ENCODE measurements at regions not wholly inside any gene's neighbourhood (a gene's known extent, or its start where the extent isn't known, plus 50 kb on each side); places are given as distances from the start of the nearest gene placed in this dataset.

GRCh38 chr22:47281126-47282106 lies 519.0 kb downstream of the TBC1D22A start:
- no peak overlapping the region for H3K4me3 ChIP-seq (ENCODE audit: low read depth, low read length)
- no peak for TF ChIP-seq CTCF (IDR thresholded peaks at IDR 0.05; ENCODE audit: borderline replicate concordance, insufficient read depth, low read depth, low read length)

GRCh38 chr22:47280301-47280700 lies 517.9 kb downstream of the TBC1D22A start:
- no peak for TF ChIP-seq CTCF (IDR thresholded peaks at IDR 0.05; ENCODE audit: borderline replicate concordance, insufficient read depth, low read depth, low read length)
- H3K4me3 ChIP-seq (ENCODE audit: low read depth, low read length): no peak overlapping the region

- no peak for TF ChIP-seq CTCF (IDR thresholded peaks at IDR 0.05; ENCODE audit: borderline replicate concordance, insufficient read depth, low read depth, low read length)
- H3K4me3 ChIP-seq (ENCODE audit: low read depth, low read length): no peak overlapping the region
These were observed 517.3 kb downstream of the TBC1D22A start for GRCh38 chr22:47279746-47280145.

- no peak overlapping the region for H3K4me3 ChIP-seq (ENCODE audit: low read depth, low read length)
- TF ChIP-seq CTCF (IDR thresholded peaks at IDR 0.05; ENCODE audit: borderline replicate concordance, insufficient read depth, low read depth, low read length): no peak
These were observed 516.9 kb downstream of the TBC1D22A start for GRCh38 chr22:47279337-47279736.

GRCh38 chr22:47278655-47279054 lies 516.2 kb downstream of the TBC1D22A start:
- no peak for TF ChIP-seq CTCF (IDR thresholded peaks at IDR 0.05; ENCODE audit: borderline replicate concordance, insufficient read depth, low read depth, low read length)
- no peak overlapping the region for H3K4me3 ChIP-seq (ENCODE audit: low read depth, low read length)

GRCh38 chr22:47277531-47277930 lies 515.1 kb downstream of the TBC1D22A start:
- no peak for TF ChIP-seq CTCF (IDR thresholded peaks at IDR 0.05; ENCODE audit: borderline replicate concordance, insufficient read depth, low read depth, low read length)
- no peak overlapping the region for H3K4me3 ChIP-seq (ENCODE audit: low read depth, low read length)

- no peak for TF ChIP-seq CTCF (IDR thresholded peaks at IDR 0.05; ENCODE audit: borderline replicate concordance, insufficient read depth, low read depth, low read length)
- no peak overlapping the region for H3K4me3 ChIP-seq (ENCODE audit: low read depth, low read length)
These were observed 514.5 kb downstream of the TBC1D22A start for GRCh38 chr22:47276991-47277390.
